NCI-H82 treated with DMSO at 0.1 percent for 48 hours (cell line): ENCODE measurements at regions not wholly inside any gene's neighbourhood (a gene's known extent, or its start where the extent isn't known, plus 50 kb on each side); places are given as distances from the start of the nearest gene placed in this dataset.
"Not testable (repeated sequence)": the region's sequence is repeated elsewhere in the genome, so short reads cannot be mapped to it uniquely, and the experiment has no call there.

Experiments
- DNase-seq: peaks from one replicate; lab custom pipeline; 2025; ENCODE audit not compliant: unreplicated experiment; lab: John Stamatoyannopoulos, UW

DNA sequence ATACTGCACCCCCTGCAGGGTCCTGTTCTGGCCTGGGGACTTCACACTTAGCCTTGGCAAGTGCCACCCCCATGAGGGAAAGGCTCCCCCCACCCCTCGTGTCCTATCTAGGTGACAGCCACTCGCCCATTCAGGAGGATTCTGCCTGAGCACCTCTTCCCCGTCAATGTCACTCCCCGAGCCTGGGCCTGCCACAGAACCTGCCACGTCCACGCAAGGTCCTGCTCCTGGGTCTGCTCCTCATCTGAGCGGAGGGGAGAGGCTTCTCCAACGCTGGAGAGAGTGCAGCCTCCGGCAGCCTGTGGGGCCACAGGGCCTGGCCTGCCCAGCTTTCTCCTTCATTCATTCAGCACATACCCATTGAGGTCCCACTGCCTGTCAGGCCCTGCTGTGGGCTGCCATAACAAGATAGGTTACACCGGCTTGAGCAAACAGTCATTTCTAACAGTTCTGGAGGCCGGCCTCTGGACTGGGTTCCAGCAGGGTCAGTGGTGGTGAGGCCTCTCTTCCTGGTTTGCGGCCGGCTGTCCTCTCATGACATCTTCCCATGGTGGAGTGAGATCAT, 92.0 kb upstream of the RET start:
- no peak for DNase-seq

DNA sequence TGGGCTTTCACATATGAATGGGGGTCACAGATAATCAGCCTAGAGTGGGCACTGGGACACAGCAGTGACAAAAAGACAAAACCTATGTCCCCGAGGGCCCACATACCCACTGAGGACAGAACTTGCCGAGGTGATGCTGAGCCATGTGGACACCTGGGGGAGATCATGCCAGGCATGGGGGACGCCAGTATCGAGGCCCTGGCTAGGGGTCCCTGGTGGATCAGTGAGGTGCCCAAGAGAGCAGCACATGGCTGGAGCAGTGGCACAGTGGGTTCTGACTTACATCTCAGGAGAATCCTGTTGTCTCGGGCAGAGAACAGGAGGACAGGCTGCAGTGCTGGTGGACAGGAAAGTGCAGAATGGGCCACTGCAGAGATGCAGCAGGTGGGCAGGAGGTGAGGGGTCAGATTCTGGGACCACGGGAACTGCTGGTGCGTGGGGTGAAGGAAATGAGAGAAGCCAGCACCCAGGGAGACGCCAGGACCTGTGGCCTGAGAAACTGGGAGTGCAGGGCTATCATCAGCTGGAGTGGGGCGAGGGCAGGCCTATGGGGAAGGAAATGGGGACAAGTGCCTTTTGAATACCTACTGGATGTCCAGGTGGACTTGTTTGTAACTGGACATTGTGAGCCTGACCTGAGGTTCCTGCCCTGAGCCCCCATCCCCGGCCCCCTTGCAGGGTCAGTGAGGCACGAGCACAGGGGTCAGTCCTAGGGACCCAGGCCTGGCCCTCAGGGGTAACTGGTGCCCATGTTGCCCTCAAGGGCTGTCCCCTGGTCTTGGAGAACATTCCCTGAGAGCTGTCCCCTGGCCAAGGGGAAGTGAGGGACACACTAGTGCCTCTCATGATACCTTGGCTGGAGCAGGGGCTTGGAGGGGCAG, 91.2 kb upstream of the RET start:
- no peak for DNase-seq

DNA sequence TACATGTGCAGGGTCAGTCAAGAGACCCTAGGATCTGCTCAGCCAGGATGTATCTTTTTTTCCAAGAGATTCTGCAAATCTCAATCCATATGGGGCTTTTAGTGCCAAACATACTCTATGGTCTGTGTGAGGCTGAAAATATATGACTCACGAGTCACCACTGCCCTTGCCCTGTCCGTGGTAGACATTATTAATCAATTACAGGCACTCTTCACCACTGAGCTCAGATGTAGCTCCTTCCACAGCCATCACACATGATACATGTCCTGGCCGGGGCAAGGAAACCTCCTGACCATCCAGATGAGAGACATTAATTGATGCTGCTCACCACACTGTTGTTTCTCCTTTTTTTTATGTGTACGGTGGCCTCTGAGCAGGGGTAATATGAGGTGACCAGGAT, 90.2 kb upstream of the RET start:
- no peak for DNase-seq

DNA sequence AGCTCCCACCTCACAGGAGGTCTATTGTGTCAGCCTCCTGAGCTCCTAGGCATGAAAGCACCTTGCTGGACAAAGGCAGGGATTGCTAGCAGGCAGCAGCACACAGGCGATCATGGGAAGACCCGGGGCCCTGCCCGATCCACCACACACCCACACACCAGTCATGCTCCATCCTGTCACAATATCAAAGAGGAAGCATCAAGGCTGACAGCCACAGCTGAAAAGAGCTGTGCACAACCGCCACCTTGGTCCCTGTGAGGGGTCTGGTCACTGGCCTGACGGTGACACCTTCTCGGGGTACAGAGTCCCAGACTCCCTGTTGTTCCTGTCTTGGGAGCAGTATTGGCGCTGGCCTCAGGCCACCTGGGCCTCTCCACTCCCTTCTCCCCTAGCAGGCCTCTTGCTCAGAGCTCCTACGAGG, 89.7 kb upstream of the RET start:
- DNase-seq = no peak

GRCh38 chr10:42987575-42987974, 89.3 kb upstream of the RET start:
- no peak for DNase-seq

GRCh38 chr10:42988069-42988468, 88.8 kb upstream of the RET start:
- DNase-seq = no peak

DNA sequence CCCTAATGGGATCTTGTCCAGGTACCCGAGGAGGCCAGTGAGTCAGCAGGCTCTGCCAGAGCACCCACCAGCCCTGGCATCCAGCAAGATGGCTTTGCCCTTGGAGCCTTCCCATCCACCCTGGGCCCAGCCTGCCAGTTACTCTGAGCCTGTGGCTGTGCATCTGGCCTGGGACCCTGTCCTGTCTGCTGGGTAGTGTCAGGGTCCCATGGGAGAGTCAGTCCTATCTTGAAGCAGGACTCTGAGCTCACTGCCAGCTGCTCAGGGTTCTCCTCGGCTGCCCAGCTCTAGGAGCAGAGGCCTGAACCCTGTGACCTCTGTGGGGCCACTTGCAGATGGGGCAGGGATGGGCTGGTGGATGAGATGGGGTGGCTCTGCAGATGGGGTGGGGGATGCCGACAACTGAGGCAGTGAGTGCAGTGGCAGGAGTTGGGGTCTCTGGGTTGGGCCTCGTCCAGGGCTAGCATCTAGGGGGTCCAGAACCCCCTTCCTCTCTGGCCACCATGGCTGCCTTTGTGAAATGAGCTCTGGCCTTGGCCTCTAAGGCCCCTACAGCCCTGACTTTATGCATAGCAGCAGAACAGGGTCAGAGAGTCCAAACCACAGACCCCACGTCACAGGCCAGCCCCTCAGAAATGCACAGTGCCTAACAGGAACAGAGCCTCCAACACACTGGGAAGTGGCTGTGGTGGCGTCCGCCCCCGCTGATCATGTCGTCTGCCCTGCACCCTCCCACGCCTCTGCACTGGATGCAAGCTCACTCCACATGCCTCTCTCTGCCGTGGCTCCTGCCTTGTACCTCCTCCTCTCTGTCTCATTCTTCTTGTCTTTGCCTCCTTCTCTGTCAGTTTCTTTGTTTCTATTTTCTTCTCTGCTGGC, 88.1 kb upstream of the RET start:
- no peak for DNase-seq

DNA sequence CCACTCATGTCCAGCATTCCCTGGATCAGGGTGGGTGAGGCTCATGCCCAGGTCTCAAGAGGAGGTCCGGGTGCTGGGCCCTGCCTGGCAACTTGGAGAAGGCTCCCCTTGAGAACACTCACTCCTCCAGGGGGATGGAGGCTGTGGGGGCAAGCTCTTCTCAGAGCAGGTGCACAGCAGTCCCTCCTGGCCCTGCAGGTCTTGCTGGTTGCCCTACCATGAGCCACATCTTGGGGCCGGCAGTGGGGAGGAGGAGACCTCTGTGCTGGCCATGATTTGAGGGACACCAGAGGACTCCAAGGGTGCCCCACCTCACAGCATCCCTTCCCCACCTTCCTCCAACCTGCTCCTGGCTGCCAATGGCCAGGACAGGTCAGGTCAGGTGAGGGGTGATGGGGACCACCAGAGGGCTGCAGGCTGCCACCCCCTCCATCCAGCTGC, 87.4 kb upstream of the RET start:
- DNase-seq = no peak

DNA sequence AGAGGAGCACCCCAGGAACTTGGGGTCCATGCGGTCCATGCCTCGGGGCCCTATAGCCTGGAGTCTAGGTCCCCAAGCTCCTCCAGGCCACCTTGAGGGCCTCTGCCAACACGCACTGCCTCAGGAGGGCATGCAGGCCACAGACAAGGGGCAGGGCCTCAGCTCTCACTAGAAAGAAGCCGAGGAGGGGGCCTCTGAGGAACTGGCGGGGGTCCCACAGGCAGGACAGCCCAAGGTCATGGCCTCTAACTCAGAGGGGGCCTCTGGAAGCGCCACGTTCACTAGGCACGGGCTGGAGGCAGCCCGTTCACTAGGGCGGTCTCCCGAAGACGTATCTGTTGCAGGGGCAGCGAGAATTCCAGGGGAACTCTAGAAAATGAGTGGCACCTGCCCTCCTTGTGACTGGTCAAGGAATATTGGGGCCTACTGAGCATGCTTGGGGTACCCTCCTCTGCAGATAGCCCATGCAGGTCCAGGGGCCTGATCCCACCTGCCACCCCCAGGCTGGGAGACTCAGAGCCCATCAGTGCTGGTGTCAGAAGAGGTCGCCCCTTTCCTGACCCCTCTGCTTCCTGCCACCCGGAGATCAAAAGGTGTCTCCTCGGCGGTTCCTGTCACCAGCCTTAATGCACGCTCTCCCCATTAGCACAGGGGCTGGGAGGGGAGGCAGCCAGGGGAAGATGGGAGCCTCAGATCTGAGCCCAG, 86.7 kb upstream of the RET start:
- DNase-seq = no peak

GRCh38 chr10:42990721-42991441, 86.0 kb upstream of the RET start:
- DNase-seq = no peak

- DNase-seq = no peak
These were observed 85.3 kb upstream of the RET start for GRCh38 chr10:42991442-42992098.

- no peak for DNase-seq
These were observed 84.5 kb upstream of the RET start for GRCh38 chr10:42992156-42992956.

GRCh38 chr10:42992957-42993390, 83.9 kb upstream of the RET start:
- DNase-seq = no peak

- not testable (repeated sequence) for DNase-seq
These were observed 82.0 kb upstream of the RET start for GRCh38 chr10:42994909-42995308.

DNA sequence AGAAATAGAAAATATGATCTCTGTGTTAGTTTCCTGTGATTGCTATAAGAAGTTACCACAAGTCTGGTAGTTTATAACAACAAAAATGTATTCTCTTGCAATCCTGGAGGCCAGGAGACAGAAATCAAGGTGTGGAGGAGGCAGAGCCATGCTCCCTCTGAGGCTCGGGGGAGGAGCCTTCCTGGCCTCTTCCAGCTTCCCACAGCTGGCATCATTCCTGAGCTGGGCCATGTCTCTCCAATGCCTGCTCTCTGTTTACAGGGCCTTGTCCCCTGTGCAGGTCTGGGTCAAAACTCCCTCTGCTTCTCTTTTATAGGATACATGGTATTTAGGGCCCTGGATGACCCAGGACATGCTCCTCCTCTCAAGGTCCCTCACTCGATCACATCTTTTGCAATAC, 81.3 kb upstream of the RET start:
- DNase-seq = no peak

DNA sequence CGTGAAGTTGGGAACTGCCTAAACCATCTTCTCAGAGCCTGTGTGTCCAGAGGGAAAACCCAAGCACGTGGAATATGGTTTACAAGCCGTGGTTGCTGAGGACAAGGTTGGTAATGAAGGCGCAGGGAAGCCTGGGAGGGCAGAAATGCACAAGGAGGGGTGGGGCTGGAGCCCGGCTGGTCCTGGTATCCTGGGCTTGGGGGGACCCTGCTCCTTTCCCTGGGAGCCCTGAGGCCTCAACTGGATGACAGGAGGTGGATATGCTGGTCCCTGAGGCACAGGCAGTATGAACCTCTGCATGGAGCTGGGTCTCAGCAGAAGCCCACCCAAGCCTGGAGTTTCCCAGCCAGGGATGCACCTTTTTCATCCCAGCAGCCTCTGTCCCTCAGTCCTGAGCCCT, 80.3 kb upstream of the RET start:
- no peak for DNase-seq

- no peak for DNase-seq
These were observed 79.6 kb upstream of the RET start for GRCh38 chr10:42997151-42997848.

- DNase-seq = no peak
These were observed 79.1 kb upstream of the RET start for GRCh38 chr10:42997849-42998165.
